ENCODE measurements at regions not wholly inside any gene's neighbourhood (a gene's known extent, or its start where the extent isn't known, plus 50 kb on each side); places are given as distances from the start of the nearest gene placed in this dataset.
A peak's percentile ranks its signal among the peaks of the same experiment; 100 is the strongest.

GRCh38 chr3:161905520-161906132, 409.0 kb downstream of the OTOL1 start:
- TF ChIP-seq CTCF (IDR thresholded peaks at IDR 0.05; ENCODE audit: insufficient read depth, low read depth, low read length) = no peak
- no peak for DNase-seq (ENCODE audit: low read depth)
- no peak overlapping the region for H3K4me3 ChIP-seq (ENCODE audit: low read depth, low read length)

GRCh38 chr3:161913786-161914389, 417.3 kb downstream of the OTOL1 start:
- TF ChIP-seq CTCF (IDR thresholded peaks at IDR 0.05; ENCODE audit: insufficient read depth, low read depth, low read length) = no peak
- H3K4me3 ChIP-seq (ENCODE audit: low read depth, low read length) = no peak overlapping the region
- DNase-seq (ENCODE audit: low read depth) = peak; percentile 67

- no peak overlapping the region for H3K4me3 ChIP-seq (ENCODE audit: low read depth, low read length)
- DNase-seq (ENCODE audit: low read depth) = peak; percentile 85
- TF ChIP-seq CTCF (IDR thresholded peaks at IDR 0.05; ENCODE audit: insufficient read depth, low read depth, low read length) = peak; percentile 72
Measured at GRCh38 chr3:161914703-161915417, 418.3 kb downstream of the OTOL1 start.

GRCh38 chr3:161915418-161915750, 418.8 kb downstream of the OTOL1 start:
- no peak for TF ChIP-seq CTCF (IDR thresholded peaks at IDR 0.05; ENCODE audit: insufficient read depth, low read depth, low read length)
- DNase-seq (ENCODE audit: low read depth) = peak; percentile 11
- H3K4me3 ChIP-seq (ENCODE audit: low read depth, low read length) = no peak overlapping the region

GRCh38 chr3:161920196-161920595, 423.6 kb downstream of the OTOL1 start:
- H3K4me3 ChIP-seq (ENCODE audit: low read depth, low read length) = no peak overlapping the region
- DNase-seq (ENCODE audit: low read depth) = peak; percentile 65
- TF ChIP-seq CTCF (IDR thresholded peaks at IDR 0.05; ENCODE audit: insufficient read depth, low read depth, low read length) = no peak

- H3K4me3 ChIP-seq (ENCODE audit: low read depth, low read length) = no peak overlapping the region
- peak; percentile 28 for TF ChIP-seq CTCF (IDR thresholded peaks at IDR 0.05; ENCODE audit: insufficient read depth, low read depth, low read length)
- DNase-seq (ENCODE audit: low read depth) = no peak
Measured at GRCh38 chr3:161925749-161926360, 429.2 kb downstream of the OTOL1 start.
